SK-N-SH treated with all-trans-retinoic acid at 6 μM for 48 hours (cell line): ENCODE measurements at regions not wholly inside any gene's neighbourhood (a gene's known extent, or its start where the extent isn't known, plus 50 kb on each side); places are given as distances from the start of the nearest gene placed in this dataset.

ENCODE experiments used
- ARNTL ChIP-seq: fragments of 450-650 bp; formaldehyde crosslinking; IDR thresholded peaks from 2 replicates; pipeline ENCODE4 v1.5.0; 2020; ENCODE audit warnings: low read depth, mild to moderate bottlenecking, moderate library complexity, borderline replicate concordance
- BACH2 ChIP-seq: fragments of 250-450 bp; sonication (Bioruptor Pico); IDR thresholded peaks from 2 replicates; pipeline ENCODE4 v1.9.0; 2021; ENCODE audit warnings: mild to moderate bottlenecking, borderline replicate concordance
- CREB5 ChIP-seq: fragments of 250-450 bp; sonication (Bioruptor Pico); IDR thresholded peaks from 2 replicates; pipeline ENCODE4 v1.5.1; 2020; ENCODE audit warnings: low read depth, mild to moderate bottlenecking, moderate library complexity
- PATZ1 ChIP-seq: fragments of 250-450 bp; sonication (Bioruptor Pico); IDR thresholded peaks from 2 replicates; pipeline ENCODE4 v1.8.0; 2020; ENCODE audit warnings: mild to moderate bottlenecking, moderate library complexity, borderline replicate concordance
- POU6F1 ChIP-seq: fragments of 250-450 bp; sonication (Bioruptor Pico); IDR thresholded peaks from 2 replicates; pipeline ENCODE4 v1.8.0; 2021; ENCODE audit warnings: low read depth, mild to moderate bottlenecking, moderate library complexity, borderline replicate concordance
- PPARA ChIP-seq: fragments of 250-450 bp; sonication (Bioruptor Pico); IDR thresholded peaks from 2 replicates; pipeline ENCODE4 v1.5.0; 2020; ENCODE audit warnings: mild to moderate bottlenecking, borderline replicate concordance
- RARB ChIP-seq: fragments of 250-450 bp; sonication (Bioruptor Pico); IDR thresholded peaks from 2 replicates; pipeline ENCODE4 v1.8.0; 2021; ENCODE audit warnings: mild to moderate bottlenecking, moderate library complexity
- TCF4 ChIP-seq: fragments of 250-450 bp; sonication (Bioruptor Pico); IDR thresholded peaks from 2 replicates; pipeline ENCODE4 v1.8.0; 2021; ENCODE audit warnings: mild to moderate bottlenecking, moderate library complexity, borderline replicate concordance
- TOX ChIP-seq: fragments of 250-450 bp; sonication (Bioruptor Pico); IDR thresholded peaks from 2 replicates; pipeline ENCODE4 v1.8.0; 2021; ENCODE audit warnings: mild to moderate bottlenecking, moderate library complexity, borderline replicate concordance
- ZC3H10 ChIP-seq: fragments of 250-450 bp; sonication (Bioruptor Pico); IDR thresholded peaks from 2 replicates; pipeline ENCODE4 v1.5.1; 2021; ENCODE audit warnings: mild to moderate bottlenecking, moderate library complexity
- ZFP3 ChIP-seq: fragments of 250-450 bp; sonication (Bioruptor Pico); IDR thresholded peaks from 2 replicates; pipeline ENCODE4 v1.5.0; 2020; ENCODE audit warnings: mild to moderate bottlenecking, moderate library complexity
- ZFP30 ChIP-seq: fragments of 450-650 bp; formaldehyde crosslinking; IDR thresholded peaks from 2 replicates; pipeline ENCODE4 v1.5.0; 2022; ENCODE audit warnings: mild to moderate bottlenecking, moderate library complexity
- ZNF565 ChIP-seq: fragments of 450-650 bp; formaldehyde crosslinking; conservative IDR thresholded peaks from 2 replicates; pipeline ENCODE4 v1.5.0; 2020; ENCODE audit warnings: low read depth, mild to moderate bottlenecking, moderate library complexity

GRCh38 chr4:79748835-79749234 is 324.2 kb downstream of the ANTXR2 start:
- TF ChIP-seq PATZ1 (CRISPR knock-in tag): no peak
- no peak for TF ChIP-seq POU6F1 (CRISPR knock-in tag)
- TF ChIP-seq CREB5: no peak
- no peak for TF ChIP-seq ZNF565 (CRISPR knock-in tag)
- TF ChIP-seq BACH2 (CRISPR knock-in tag): no peak
- TF ChIP-seq ARNTL: no peak
- no peak for TF ChIP-seq TCF4 (CRISPR knock-in tag)
- no peak for TF ChIP-seq ZFP3 (CRISPR knock-in tag)
- no peak for TF ChIP-seq PPARA (CRISPR knock-in tag)
- TF ChIP-seq RARB (CRISPR knock-in tag): no peak
- no peak for TF ChIP-seq ZFP30 (CRISPR knock-in tag)
- TF ChIP-seq TOX (CRISPR knock-in tag): no peak
- no peak for TF ChIP-seq ZC3H10
